CD14-positive monocyte (primary cell): ENCODE measurements at regions not wholly inside any gene's neighbourhood (a gene's known extent, or its start where the extent isn't known, plus 50 kb on each side); places are given as distances from the start of the nearest gene placed in this dataset.

ENCODE experiments used
- DNase-seq, 3 donors: peaks; one replicate each; pipeline ENCODE4 v3.0.0-alpha.2; 2011 to 2022
- H2AFZ ChIP-seq: 2 replicates; pipeline ENCODE4 v1.6.0; 2012; ENCODE audit warnings: mild to moderate bottlenecking, low read depth, low read length, inconsistent platforms; ENCODE audit not compliant: insufficient read depth, poor library complexity, severe bottlenecking
- H3K27ac ChIP-seq, 2 donors: 1 replicate in 1 of 2; 2 replicates in 1 of 2; pipeline ENCODE4 v1.5.1; 2012 to 2013; ENCODE audit warnings: low read length in 2 of 2, control low read depth in 1 of 2, inconsistent platforms in 1 of 2, low read depth in 1 of 2, mild to moderate bottlenecking in 1 of 2
- H3K27me3 ChIP-seq, 2 donors: one replicate each; pipeline versions ENCODE4 v1.6.0 to v1.6.1; 2011 to 2013; ENCODE audit warnings: low read length in 2 of 2; ENCODE audit not compliant: control insufficient read depth in 2 of 2, insufficient read depth in 2 of 2
- H3K36me3 ChIP-seq, 2 donors: replicated peaks in 1 of 2; 1 replicate in 1 of 2; 2 replicates in 1 of 2; pipeline versions ENCODE4 v1.5.1 to v1.6.1; 2012 to 2013; ENCODE audit warnings: low read length in 2 of 2, control low read depth in 1 of 2, inconsistent platforms in 1 of 2, mild to moderate bottlenecking in 1 of 2; ENCODE audit not compliant: insufficient read depth in 2 of 2, control insufficient read depth in 1 of 2
- H3K4me1 ChIP-seq, 2 donors: 1 replicate in 1 of 2; 2 replicates in 1 of 2; pipeline versions ENCODE4 v1.5.1 to v1.6.1; 2012 to 2013; ENCODE audit warnings: low read length in 2 of 2, control low read depth in 1 of 2, inconsistent platforms in 1 of 2, mild to moderate bottlenecking in 1 of 2, moderate library complexity in 1 of 2; ENCODE audit not compliant: insufficient read depth in 2 of 2, control insufficient read depth in 1 of 2
- H3K4me2 ChIP-seq: replicated peaks from 2 replicates; pipeline ENCODE3; 2012; ENCODE audit warnings: low read length, moderate library complexity, mild to moderate bottlenecking; ENCODE audit not compliant: poor library complexity, severe bottlenecking; ENCODE audit errors: extremely low read depth
- H3K4me3 ChIP-seq, 3 experiments: fragments of 200-600 bp in 1 of 3; sonication (generic) in 1 of 3; replicated peaks in 1 of 3; 1 replicate in 2 of 3; 2 replicates in 1 of 3; pipeline ENCODE4 v1.5.1; 2011 to 2013; ENCODE audit warnings: low read length in 3 of 3, mild to moderate bottlenecking in 3 of 3, control low read depth in 2 of 3, low read depth in 2 of 3, inconsistent platforms in 1 of 3, moderate library complexity in 1 of 3
- H3K79me2 ChIP-seq: 2 replicates; pipeline ENCODE4 v1.6.0; 2012; ENCODE audit warnings: mild to moderate bottlenecking, control low read depth, inconsistent platforms, low read length, moderate library complexity; ENCODE audit not compliant: insufficient read depth
- H3K9ac ChIP-seq: 2 replicates; pipeline ENCODE4 v1.6.0; 2017; ENCODE audit warnings: low read length, mild to moderate bottlenecking; ENCODE audit not compliant: insufficient read depth, poor library complexity, severe bottlenecking
- H3K9me3 ChIP-seq, 2 donors: replicated peaks in 1 of 2; 1 replicate in 1 of 2; 2 replicates in 1 of 2; pipeline versions ENCODE4 v1.5.1 to v1.6.1; 2012 to 2013; ENCODE audit warnings: low read length in 2 of 2, control low read depth in 1 of 2; ENCODE audit not compliant: control insufficient read depth in 1 of 2, insufficient read depth in 1 of 2
- H4K20me1 ChIP-seq: 2 replicates; pipeline ENCODE4 v1.6.0; 2012; ENCODE audit warnings: mild to moderate bottlenecking, low read length, control low read depth, moderate library complexity; ENCODE audit not compliant: insufficient read depth
- H3K27ac Mint-ChIP-seq, 7 donors: one replicate each; pipeline ENCODE4 v1.8.0; 2020; ENCODE audit warnings: mild to moderate bottlenecking in 7 of 7, mixed read lengths in 7 of 7, moderate library complexity in 6 of 7, inconsistent platforms in 2 of 7
- H3K27me3 Mint-ChIP-seq, 3 donors: one replicate each; pipeline ENCODE4 v1.8.0; 2021 to 2022; ENCODE audit warnings: low read depth in 3 of 3, mild to moderate bottlenecking in 3 of 3, mixed read lengths in 3 of 3, moderate library complexity in 3 of 3, inconsistent platforms in 1 of 3
- H3K36me3 Mint-ChIP-seq, 2 donors: one replicate each; pipeline ENCODE4 v1.8.0; 2020; ENCODE audit warnings: mixed read lengths in 2 of 2, inconsistent platforms in 1 of 2, mild to moderate bottlenecking in 1 of 2
- H3K4me1 Mint-ChIP-seq: one replicate; pipeline ENCODE4 v1.8.0; 2020; ENCODE audit warnings: mild to moderate bottlenecking, mixed read lengths
- H3K4me3 Mint-ChIP-seq, 2 donors: one replicate each; pipeline ENCODE4 v1.8.0; 2020; ENCODE audit warnings: mild to moderate bottlenecking in 2 of 2, mixed read lengths in 2 of 2, moderate library complexity in 1 of 2
- H3K9me3 Mint-ChIP-seq, 7 donors: one replicate each; pipeline ENCODE4 v1.8.0; 2020 to 2022; ENCODE audit warnings: mixed read lengths in 7 of 7, mild to moderate bottlenecking in 6 of 7, moderate library complexity in 6 of 7, inconsistent platforms in 2 of 7
- WGBS: methylation state at CpG from one replicate; pipeline ENCODE4 v1.1.5; 2013; ENCODE audit warnings: missing lambda C conversion rate; ENCODE audit not compliant: insufficient coverage; 5-methylcytosine and 5-hydroxymethylcytosine counted together
- intact Hi-C, 2 donors: fragments of 100-400 bp; cut with micrococcal nuclease; formaldehyde crosslinking; loops; one replicate each; pipeline versions ENCODE4 v1.15.0 to v1.15.1; 2023
- TF ChIP-seq, protein P1 (sequence below): fragments of 200-600 bp; IDR thresholded peaks from one replicate; pipeline ENCODE4 v1.8.0; 2022; ENCODE audit warnings: antibody characterized with exemption, mild to moderate bottlenecking

DNA sequence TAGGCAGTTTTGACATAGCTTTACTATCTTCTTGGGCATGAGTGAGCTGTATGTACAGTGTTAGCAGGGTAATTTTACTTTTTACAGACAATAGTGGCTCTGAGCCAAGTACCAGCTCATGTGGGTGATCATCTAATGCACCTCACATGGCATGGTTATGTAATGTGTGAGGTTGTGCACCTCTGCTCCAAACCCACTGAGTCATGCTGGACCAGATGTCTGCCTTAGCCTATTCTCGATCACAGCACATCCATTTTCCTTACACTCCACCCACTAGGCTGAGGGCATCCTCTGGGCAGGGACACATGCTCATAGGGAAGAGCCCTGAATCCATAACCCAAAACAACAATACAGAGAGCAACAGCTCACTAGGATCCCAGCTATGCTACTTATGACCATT is 71.6 kb upstream of the FBXL4 start:
- Histone ChIP-seq H3K4me1 (peaks cover 7 to 17% of the 10 kb centered on the region in 2 donors), H3K27me3 (no peaks in the 10 kb centered on the region), H3K27ac (no peak overlapping the region), H3K4me3 (no peak overlapping the region), H2AFZ (no peak overlapping the region), H3K9me3 (peaks cover under 1 to 14% of the 10 kb centered on the region in 2 donors), H3K9ac (no peak overlapping the region), H3K79me2 (no peaks in the 10 kb centered on the region), H3K4me2 (no peak overlapping the region), H4K20me1 (no peaks in the 10 kb centered on the region), H3K36me3 (no peaks in the 10 kb centered on the region)
- H3K36me3 Mint-ChIP-seq, result no peaks in the 10 kb centered on the region
- DNase-seq, result no peak
- H3K4me1 Mint-ChIP-seq, result peaks cover 18% of the 10 kb centered on the region
- H3K4me3 Mint-ChIP-seq, result no peak overlapping the region
- H3K9me3 Mint-ChIP-seq, result peaks cover 0 to 14% (median 5%) of the 10 kb centered on the region in 7 donors
- TF ChIP-seq, protein P1, sequence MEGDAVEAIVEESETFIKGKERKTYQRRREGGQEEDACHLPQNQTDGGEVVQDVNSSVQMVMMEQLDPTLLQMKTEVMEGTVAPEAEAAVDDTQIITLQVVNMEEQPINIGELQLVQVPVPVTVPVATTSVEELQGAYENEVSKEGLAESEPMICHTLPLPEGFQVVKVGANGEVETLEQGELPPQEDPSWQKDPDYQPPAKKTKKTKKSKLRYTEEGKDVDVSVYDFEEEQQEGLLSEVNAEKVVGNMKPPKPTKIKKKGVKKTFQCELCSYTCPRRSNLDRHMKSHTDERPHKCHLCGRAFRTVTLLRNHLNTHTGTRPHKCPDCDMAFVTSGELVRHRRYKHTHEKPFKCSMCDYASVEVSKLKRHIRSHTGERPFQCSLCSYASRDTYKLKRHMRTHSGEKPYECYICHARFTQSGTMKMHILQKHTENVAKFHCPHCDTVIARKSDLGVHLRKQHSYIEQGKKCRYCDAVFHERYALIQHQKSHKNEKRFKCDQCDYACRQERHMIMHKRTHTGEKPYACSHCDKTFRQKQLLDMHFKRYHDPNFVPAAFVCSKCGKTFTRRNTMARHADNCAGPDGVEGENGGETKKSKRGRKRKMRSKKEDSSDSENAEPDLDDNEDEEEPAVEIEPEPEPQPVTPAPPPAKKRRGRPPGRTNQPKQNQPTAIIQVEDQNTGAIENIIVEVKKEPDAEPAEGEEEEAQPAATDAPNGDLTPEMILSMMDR, result no peak
- peaks cover 0 to 3% (median 2%) of the 10 kb centered on the region in 3 donors for H3K27me3 Mint-ChIP-seq
- intact Hi-C loops, result no loop called here
- no CpG with 5 or more reads among the region's 1 CpG for WGBS
- no peak overlapping the region for H3K27ac Mint-ChIP-seq

DNA sequence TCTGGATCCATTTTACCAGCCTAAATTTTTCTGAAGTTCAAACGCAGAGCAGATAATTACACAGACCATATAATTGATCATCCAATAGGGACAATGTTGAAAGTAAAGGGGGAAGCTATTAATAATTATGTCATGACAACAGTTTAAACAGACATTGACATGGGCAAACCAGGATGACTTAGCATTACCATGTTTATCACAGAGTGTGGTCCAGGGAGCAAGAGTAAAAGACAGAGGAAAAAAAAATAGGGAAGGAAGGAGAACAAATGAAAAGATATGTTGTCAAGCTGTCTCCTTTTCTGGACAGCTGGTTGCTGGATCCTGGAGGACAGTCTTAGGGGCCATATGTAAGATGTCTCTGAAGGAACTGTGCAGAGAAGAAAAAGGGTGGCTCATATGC is 69.4 kb upstream of the FBXL4 start:
- H3K4me3 ChIP-seq, result no peak overlapping the region
- Mint-ChIP-seq H3K27ac (no peak overlapping the region), H3K4me1 (peaks cover 30% of the 10 kb centered on the region), H3K4me3 (no peak overlapping the region), H3K27me3 (peaks cover 0 to 3% (median 2%) of the 10 kb centered on the region in 3 donors), H3K36me3 (no peaks in the 10 kb centered on the region), H3K9me3 (peaks cover 0 to 8% (median 4%) of the 10 kb centered on the region in 7 donors)
- H3K36me3 ChIP-seq, result no peaks in the 10 kb centered on the region
- no peak overlapping the region for H2AFZ ChIP-seq
- H3K27me3 ChIP-seq, result no peaks in the 10 kb centered on the region
- TF ChIP-seq, protein P1, result no peak
- H4K20me1 ChIP-seq, result no peaks in the 10 kb centered on the region
- no peak overlapping the region for H3K9ac ChIP-seq
- H3K27ac ChIP-seq, result no peak overlapping the region
- intact Hi-C loops, result no loop called here
- H3K4me2 ChIP-seq, result no peak overlapping the region
- H3K9me3 ChIP-seq, result peaks cover 0 to 5% of the 10 kb centered on the region in 2 donors
- no CpG with 5 or more reads among the region's 1 CpG for WGBS
- H3K79me2 ChIP-seq, result no peaks in the 10 kb centered on the region
- H3K4me1 ChIP-seq, result peaks cover 12 to 22% of the 10 kb centered on the region in 2 donors
- DNase-seq, result no peak
